ENCODE measurements at regions not wholly inside any gene's neighbourhood (a gene's known extent, or its start where the extent isn't known, plus 50 kb on each side); places are given as distances from the start of the nearest gene placed in this dataset.

DNA sequence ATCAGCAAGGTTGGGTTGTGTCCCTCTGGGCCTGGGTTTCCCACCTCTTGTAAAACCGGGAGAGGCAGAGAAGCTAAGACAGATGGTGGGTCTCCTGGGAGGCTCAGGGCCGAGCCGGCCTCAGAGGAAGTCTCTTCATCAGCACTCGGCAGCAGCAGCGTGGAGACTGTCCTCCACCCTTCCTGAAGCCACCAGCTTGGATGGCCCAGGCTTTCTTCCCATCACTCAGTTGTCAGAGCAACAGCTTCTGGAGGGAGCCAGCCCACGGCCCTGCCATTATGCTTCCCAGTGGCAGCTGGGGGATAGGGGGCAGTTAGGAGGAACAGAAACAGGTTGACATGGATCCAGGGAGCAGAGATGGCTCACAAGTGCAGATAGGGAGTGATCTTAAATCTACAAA lies 191.0 kb downstream of the KATNAL1 start:
- TF ChIP-seq, protein P1, sequence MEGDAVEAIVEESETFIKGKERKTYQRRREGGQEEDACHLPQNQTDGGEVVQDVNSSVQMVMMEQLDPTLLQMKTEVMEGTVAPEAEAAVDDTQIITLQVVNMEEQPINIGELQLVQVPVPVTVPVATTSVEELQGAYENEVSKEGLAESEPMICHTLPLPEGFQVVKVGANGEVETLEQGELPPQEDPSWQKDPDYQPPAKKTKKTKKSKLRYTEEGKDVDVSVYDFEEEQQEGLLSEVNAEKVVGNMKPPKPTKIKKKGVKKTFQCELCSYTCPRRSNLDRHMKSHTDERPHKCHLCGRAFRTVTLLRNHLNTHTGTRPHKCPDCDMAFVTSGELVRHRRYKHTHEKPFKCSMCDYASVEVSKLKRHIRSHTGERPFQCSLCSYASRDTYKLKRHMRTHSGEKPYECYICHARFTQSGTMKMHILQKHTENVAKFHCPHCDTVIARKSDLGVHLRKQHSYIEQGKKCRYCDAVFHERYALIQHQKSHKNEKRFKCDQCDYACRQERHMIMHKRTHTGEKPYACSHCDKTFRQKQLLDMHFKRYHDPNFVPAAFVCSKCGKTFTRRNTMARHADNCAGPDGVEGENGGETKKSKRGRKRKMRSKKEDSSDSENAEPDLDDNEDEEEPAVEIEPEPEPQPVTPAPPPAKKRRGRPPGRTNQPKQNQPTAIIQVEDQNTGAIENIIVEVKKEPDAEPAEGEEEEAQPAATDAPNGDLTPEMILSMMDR (IDR thresholded peaks at IDR 0.05; ENCODE audit: low read depth, low read length): no peak
- in situ Hi-C loops (cut with HindIII; ENCODE audit: low sequenced_read_pairs): loop anchor here (25.0 kb wide), 1 partner anchor 204 kb away; no protein-coding TSS in a partner anchor
- no peak overlapping the region for H3K4me3 ChIP-seq (ENCODE audit: low read depth, low read length)
- DNase-seq (ENCODE audit: low read depth, low spot score): no peak

DNA sequence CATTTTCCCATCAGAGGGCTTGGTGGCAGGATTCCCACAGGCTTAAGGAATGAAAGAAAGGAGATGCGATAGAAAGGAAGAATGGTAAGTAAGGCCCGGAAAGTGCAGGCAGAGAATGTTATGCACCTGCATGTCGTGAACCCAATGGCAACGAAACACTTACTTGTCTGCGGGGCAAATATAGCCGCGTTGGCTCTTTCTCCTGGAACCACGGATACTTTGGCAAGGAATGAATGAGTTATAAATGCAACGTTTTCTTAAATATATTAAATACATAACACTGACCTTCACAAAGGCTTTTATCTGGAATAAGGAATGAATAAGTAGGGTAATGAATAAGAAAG lies 192.1 kb downstream of the KATNAL1 start:
- peak overlapping the region; percentile 27 for H3K4me3 ChIP-seq (ENCODE audit: low read depth, low read length)
- in situ Hi-C loops (cut with HindIII; ENCODE audit: low sequenced_read_pairs): loop anchor here (25.0 kb wide), 1 partner anchor 203 kb away; no protein-coding TSS in a partner anchor
- TF ChIP-seq, protein P1 (IDR thresholded peaks at IDR 0.05; ENCODE audit: low read depth, low read length): no peak
- no peak for DNase-seq (ENCODE audit: low read depth, low spot score)

DNA sequence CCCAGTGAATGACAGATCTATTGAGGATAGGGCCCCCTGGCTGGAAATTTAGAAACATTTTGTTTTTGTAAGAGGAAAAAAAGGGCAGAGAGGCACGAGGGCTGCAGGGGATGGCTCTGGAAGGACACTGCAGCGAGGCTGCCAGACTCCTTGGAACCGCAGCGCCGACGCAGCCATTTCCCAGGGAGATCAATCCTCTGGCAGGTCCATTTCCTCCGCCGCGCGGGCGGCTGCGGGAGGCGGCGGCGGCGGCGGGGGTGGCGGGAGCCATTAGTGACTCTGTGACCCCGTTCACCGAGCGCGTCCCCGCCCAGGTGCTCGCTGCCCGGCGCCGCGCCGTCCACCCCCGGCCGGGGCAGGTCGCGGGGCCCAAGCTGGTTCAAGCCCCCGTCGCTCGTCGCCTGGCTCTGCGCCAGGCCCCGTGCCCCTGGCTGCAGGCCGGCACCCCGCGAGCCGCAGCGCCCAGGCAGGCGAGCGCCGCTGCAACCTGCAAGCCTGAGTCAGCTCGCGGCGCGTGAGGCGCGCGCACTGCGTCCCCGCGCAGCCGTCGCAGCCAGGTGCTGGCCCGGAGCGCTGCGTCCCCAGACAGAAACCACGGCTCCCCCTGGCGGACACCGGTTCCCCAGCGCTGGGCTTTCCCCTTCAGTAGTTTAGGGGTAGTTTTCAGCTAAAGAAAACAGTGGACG lies 192.6 kb downstream of the KATNAL1 start:
- DNase-seq (ENCODE audit: low read depth, low spot score): peak; percentile 79
- TF ChIP-seq, protein P1 (IDR thresholded peaks at IDR 0.05; ENCODE audit: low read depth, low read length): peak; percentile 94
- in situ Hi-C loops (cut with HindIII; ENCODE audit: low sequenced_read_pairs): loop anchor here (25.0 kb wide), 1 partner anchor 202 kb away; no protein-coding TSS in a partner anchor
- H3K4me3 ChIP-seq (ENCODE audit: low read depth, low read length): peak overlapping the region; percentile 27

DNA sequence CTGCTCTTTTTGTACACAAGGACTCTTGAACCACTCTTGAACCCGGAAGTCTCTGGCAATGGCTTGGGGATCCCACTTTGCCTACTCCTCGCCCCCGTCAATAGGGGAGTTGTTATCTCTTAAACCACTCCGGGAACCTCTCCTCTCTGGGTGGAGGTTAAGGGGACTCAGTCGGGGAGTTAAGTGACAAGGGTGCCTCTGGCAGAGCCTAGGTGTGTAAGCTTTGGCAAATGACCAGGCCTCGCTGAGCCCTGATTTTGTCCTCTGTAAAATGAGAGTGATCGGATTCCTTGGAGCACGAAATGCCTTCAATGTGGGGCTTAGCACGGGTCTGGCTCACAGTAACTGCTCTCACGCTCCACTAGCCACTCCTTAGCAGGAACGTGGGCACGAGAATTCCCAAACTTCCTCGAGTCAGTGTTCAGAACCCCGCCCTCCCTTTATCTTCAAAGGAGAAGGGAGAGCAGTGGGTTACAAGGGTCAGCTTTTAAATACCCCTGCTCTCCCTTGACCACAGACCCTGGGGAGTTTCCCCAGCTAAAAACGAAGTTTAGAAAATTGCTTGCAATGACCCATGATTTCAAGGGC lies 193.3 kb downstream of the KATNAL1 start:
- DNase-seq (ENCODE audit: low read depth, low spot score): no peak
- TF ChIP-seq, protein P1 (IDR thresholded peaks at IDR 0.05; ENCODE audit: low read depth, low read length): no peak
- peak overlapping the region; percentile 27 for H3K4me3 ChIP-seq (ENCODE audit: low read depth, low read length)
- in situ Hi-C loops (cut with HindIII; ENCODE audit: low sequenced_read_pairs): loop anchor here (25.0 kb wide), 1 partner anchor 202 kb away; no protein-coding TSS in a partner anchor

DNA sequence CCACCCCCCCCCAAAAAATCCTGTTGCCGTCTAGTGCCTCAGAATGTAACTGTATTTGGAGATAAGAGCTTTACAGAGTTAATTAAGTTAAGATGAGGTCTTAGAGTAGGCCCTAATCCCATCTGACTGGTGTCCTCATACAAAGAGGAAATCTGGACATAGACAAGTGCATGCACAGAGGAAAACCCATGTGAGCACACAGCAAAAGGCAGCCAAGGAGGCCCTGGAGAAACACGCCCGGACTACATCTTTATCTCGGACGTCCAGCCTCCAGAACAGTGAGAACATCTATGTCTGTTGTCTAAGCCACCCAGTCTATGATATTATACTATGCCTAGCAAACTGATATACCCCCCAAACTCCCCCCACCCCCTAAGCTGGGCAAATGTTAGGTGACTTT lies 193.8 kb downstream of the KATNAL1 start:
- TF ChIP-seq, protein P1 (IDR thresholded peaks at IDR 0.05; ENCODE audit: low read depth, low read length): no peak
- DNase-seq (ENCODE audit: low read depth, low spot score): no peak
- H3K4me3 ChIP-seq (ENCODE audit: low read depth, low read length): no peak overlapping the region
- in situ Hi-C loops (cut with HindIII; ENCODE audit: low sequenced_read_pairs): loop anchor here (25.0 kb wide), 1 partner anchor 201 kb away; no protein-coding TSS in a partner anchor

DNA sequence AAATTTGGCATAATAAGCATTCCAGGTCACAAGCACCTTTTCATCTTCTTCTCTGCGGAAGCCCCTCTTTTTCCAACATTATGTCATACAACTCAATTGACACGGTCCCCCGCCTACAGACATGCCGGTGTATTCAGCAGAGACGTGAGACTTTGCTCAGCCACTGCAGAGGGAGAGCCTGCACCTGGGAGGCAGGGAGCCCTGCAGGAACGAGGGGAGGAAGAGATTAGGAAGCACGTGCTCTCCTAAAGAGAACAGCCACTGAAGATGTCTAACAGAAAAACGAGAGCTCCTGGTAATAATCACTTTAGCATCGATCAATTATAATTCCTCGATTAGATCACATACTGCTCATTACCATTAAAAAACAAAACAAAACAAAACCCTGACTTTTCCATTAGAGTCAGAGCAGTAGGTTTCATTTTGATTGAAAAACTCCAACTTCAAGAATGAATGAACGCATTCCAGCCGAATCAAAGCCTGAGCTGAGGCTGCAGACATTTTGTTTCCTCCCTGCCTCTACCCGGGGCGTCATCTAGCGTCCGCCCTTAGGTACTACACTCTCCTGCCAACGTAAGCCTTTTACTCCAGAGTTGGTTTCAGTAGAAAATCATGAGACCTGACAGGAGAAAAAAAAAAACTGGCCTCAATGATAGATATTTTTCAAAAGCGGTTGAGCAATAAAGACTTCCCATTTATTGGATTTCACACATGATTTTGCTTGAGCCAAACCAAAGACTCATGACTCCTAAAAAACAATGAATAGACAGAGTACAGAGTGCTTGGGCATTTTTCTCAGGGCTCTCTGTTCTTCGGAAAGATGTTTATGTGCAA lies 194.5 kb downstream of the KATNAL1 start:
- TF ChIP-seq, protein P1 (IDR thresholded peaks at IDR 0.05; ENCODE audit: low read depth, low read length): peak; percentile 100
- peak; percentile 86 for DNase-seq (ENCODE audit: low read depth, low spot score)
- in situ Hi-C loops (cut with HindIII; ENCODE audit: low sequenced_read_pairs): loop anchor here (25.0 kb wide), 1 partner anchor 201 kb away; no protein-coding TSS in a partner anchor
- no peak overlapping the region for H3K4me3 ChIP-seq (ENCODE audit: low read depth, low read length)

All from astrocyte of the spinal cord (primary cell).